ENCODE measurements at regions not wholly inside any gene's neighbourhood (a gene's known extent, or its start where the extent isn't known, plus 50 kb on each side); places are given as distances from the start of the nearest gene placed in this dataset.

- TF ChIP-seq CREB1 (IDR thresholded peaks at IDR 0.05) (no peak), CBX5 (IDR thresholded peaks at IDR 0.05; ENCODE audit: low read depth, low read length) (no peak), MAX (IDR thresholded peaks at IDR 0.05) (no peak), ASH2L (IDR thresholded peaks at IDR 0.05; ENCODE audit: low read length) (no peak), EGR1 (IDR thresholded peaks at IDR 0.05; ENCODE audit: borderline replicate concordance, low read depth, low read length) (no peak), SAP30 (IDR thresholded peaks at IDR 0.05; ENCODE audit: insufficient read depth, insufficient replicate concordance, low read length) (no peak)
These were observed 262.9 kb upstream of the TCF4 start (continued) for GRCh38 chr18:55850904-55851303.

Measured in H1 (cell line).